COLO668 (cell line): ENCODE measurements at regions not wholly inside any gene's neighbourhood (a gene's known extent, or its start where the extent isn't known, plus 50 kb on each side); places are given as distances from the start of the nearest gene placed in this dataset.
"Not testable (repeated sequence)": the region's sequence is repeated elsewhere in the genome, so short reads cannot be mapped to it uniquely, and the experiment has no call there.

Experiments used
- DNase-seq: peaks from one replicate; lab custom pipeline; 2025; ENCODE audit not compliant: unreplicated experiment; lab: John Stamatoyannopoulos, UW

- no peak for DNase-seq
Observed at GRCh38 chr3:157859541-157859940, 246.7 kb downstream of the SHOX2 start.

- no peak for DNase-seq
Observed at GRCh38 chr3:157858821-157859220, 247.4 kb downstream of the SHOX2 start.

GRCh38 chr3:157857440-157857839, 248.8 kb downstream of the SHOX2 start:
- no peak for DNase-seq

- DNase-seq: peak; percentile 2
Observed at GRCh38 chr3:157856078-157856939, 249.9 kb downstream of the SHOX2 start.

GRCh38 chr3:157845839-157846238, 260.4 kb downstream of the SHOX2 start:
- not testable (repeated sequence) for DNase-seq

- DNase-seq: no peak
Observed at GRCh38 chr3:157844800-157845565, 261.2 kb downstream of the SHOX2 start.

GRCh38 chr3:157844216-157844615, 262.0 kb downstream of the SHOX2 start:
- DNase-seq: no peak

GRCh38 chr3:157841029-157841428, 265.2 kb downstream of the SHOX2 start:
- no peak for DNase-seq

GRCh38 chr3:157840564-157840963, 265.7 kb downstream of the SHOX2 start:
- no peak for DNase-seq

GRCh38 chr3:157838457-157838856, 267.8 kb downstream of the SHOX2 start:
- no peak for DNase-seq

GRCh38 chr3:157837336-157837735, 268.9 kb downstream of the SHOX2 start:
- no peak for DNase-seq

- no peak for DNase-seq
Observed at GRCh38 chr3:157836022-157836421, 270.2 kb downstream of the SHOX2 start.

GRCh38 chr3:157832588-157832987, 273.6 kb downstream of the SHOX2 start:
- no peak for DNase-seq

- no peak for DNase-seq
Observed at GRCh38 chr3:157830556-157831236, 275.5 kb downstream of the SHOX2 start.

GRCh38 chr3:157829786-157830185, 276.4 kb downstream of the SHOX2 start:
- DNase-seq: no peak

- DNase-seq: no peak
Observed at GRCh38 chr3:157824281-157824680, 281.9 kb downstream of the SHOX2 start.

GRCh38 chr3:157823050-157823449, 283.2 kb downstream of the SHOX2 start:
- no peak for DNase-seq

- DNase-seq: no peak
Observed at GRCh38 chr3:157820157-157820517, 286.1 kb downstream of the SHOX2 start.

GRCh38 chr3:157819270-157820156, 286.7 kb downstream of the SHOX2 start:
- DNase-seq: no peak

- DNase-seq: no peak
Observed at GRCh38 chr3:157816896-157817295, 289.3 kb downstream of the SHOX2 start.

GRCh38 chr3:157816296-157816695, 289.9 kb downstream of the SHOX2 start:
- no peak for DNase-seq
